HEK293 (cell line): ENCODE measurements at regions not wholly inside any gene's neighbourhood (a gene's known extent, or its start where the extent isn't known, plus 50 kb on each side); places are given as distances from the start of the nearest gene placed in this dataset.

ENCODE experiments used
- BCL11A ChIP-seq: fragments of 450-650 bp; formaldehyde crosslinking; IDR thresholded peaks from 2 replicates; pipeline ENCODE4 v1.5.1; 2016; ENCODE audit warnings: low read depth, missing biosample characterization, missing genetic modification characterization
- CTCF ChIP-seq: fragments of 450-650 bp; formaldehyde crosslinking; IDR thresholded peaks from 2 replicates; pipeline ENCODE4 v1.5.1; 2016; ENCODE audit warnings: missing biosample characterization, missing genetic modification characterization
- TCF7L2 ChIP-seq: IDR thresholded peaks from 2 replicates; pipeline ENCODE4 v1.6.1; 2011; ENCODE audit warnings: low read depth, mild to moderate bottlenecking, inconsistent platforms, low read length, moderate library complexity, borderline replicate concordance
- ZBTB21 ChIP-seq: fragments of 450-650 bp; formaldehyde crosslinking; IDR thresholded peaks from 2 replicates; pipeline ENCODE4 v1.5.1; 2017; ENCODE audit warnings: missing biosample characterization, missing genetic modification characterization
- ZNF394 ChIP-seq: fragments of 450-650 bp; formaldehyde crosslinking; IDR thresholded peaks from 2 replicates; pipeline ENCODE4 v1.5.1; 2016; ENCODE audit warnings: missing biosample characterization, missing genetic modification characterization, mild to moderate bottlenecking, moderate library complexity, borderline replicate concordance
- ZNF510 ChIP-seq: fragments of 450-650 bp; formaldehyde crosslinking; IDR thresholded peaks from 2 replicates; pipeline ENCODE4 v1.5.1; 2018; ENCODE audit warnings: mild to moderate bottlenecking, missing genetic modification characterization, missing biosample characterization; ENCODE audit not compliant: insufficient replicate concordance
- ZNF561 ChIP-seq: fragments of 450-650 bp; IDR thresholded peaks from 2 replicates; pipeline ENCODE4 v1.5.1; 2018; ENCODE audit warnings: missing biosample characterization, missing genetic modification characterization, borderline replicate concordance
- ZNF692 ChIP-seq: fragments of 450-650 bp; formaldehyde crosslinking; IDR thresholded peaks from 2 replicates; pipeline ENCODE4 v1.5.1; 2016; ENCODE audit warnings: missing biosample characterization, missing genetic modification characterization
- ZNF704 ChIP-seq: fragments of 450-650 bp; formaldehyde crosslinking; IDR thresholded peaks from 2 replicates; pipeline ENCODE4 v1.5.1; 2016; ENCODE audit warnings: missing biosample characterization, missing genetic modification characterization
- ZSCAN18 ChIP-seq: fragments of 450-650 bp; formaldehyde crosslinking; IDR thresholded peaks from 2 replicates; pipeline ENCODE4 v1.5.1; 2016; ENCODE audit warnings: missing biosample characterization, missing genetic modification characterization
- TF ChIP-seq, protein P1 (sequence below): fragments of 450-650 bp; formaldehyde crosslinking; IDR thresholded peaks from 2 replicates; pipeline ENCODE4 v1.5.1; 2016; ENCODE audit warnings: missing biosample characterization, missing genetic modification characterization, low read depth
- TF ChIP-seq, protein P2 (sequence below): fragments of 450-650 bp; formaldehyde crosslinking; IDR thresholded peaks from 2 replicates; pipeline ENCODE4 v1.5.1; 2016; ENCODE audit warnings: missing biosample characterization, missing genetic modification characterization

GRCh38 chr5:93100428-93100827, 480.6 kb downstream of the NR2F1-AS1 start:
- TF ChIP-seq, protein P1, sequence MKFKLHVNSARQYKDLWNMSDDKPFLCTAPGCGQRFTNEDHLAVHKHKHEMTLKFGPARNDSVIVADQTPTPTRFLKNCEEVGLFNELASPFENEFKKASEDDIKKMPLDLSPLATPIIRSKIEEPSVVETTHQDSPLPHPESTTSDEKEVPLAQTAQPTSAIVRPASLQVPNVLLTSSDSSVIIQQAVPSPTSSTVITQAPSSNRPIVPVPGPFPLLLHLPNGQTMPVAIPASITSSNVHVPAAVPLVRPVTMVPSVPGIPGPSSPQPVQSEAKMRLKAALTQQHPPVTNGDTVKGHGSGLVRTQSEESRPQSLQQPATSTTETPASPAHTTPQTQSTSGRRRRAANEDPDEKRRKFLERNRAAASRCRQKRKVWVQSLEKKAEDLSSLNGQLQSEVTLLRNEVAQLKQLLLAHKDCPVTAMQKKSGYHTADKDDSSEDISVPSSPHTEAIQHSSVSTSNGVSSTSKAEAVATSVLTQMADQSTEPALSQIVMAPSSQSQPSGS (tag by site-specific recombination) = no peak
- TF ChIP-seq ZSCAN18 (tag by site-specific recombination) (no peak), ZNF692 (tag by site-specific recombination) (no peak), ZNF561 (tag by site-specific recombination) (no peak), CTCF (tag by site-specific recombination) (no peak), ZBTB21 (tag by site-specific recombination) (no peak), ZNF704 (tag by site-specific recombination) (no peak), ZNF510 (tag by site-specific recombination) (no peak), BCL11A (tag by site-specific recombination) (no peak), TCF7L2 (no peak), ZNF394 (no peak)
- TF ChIP-seq, protein P2, sequence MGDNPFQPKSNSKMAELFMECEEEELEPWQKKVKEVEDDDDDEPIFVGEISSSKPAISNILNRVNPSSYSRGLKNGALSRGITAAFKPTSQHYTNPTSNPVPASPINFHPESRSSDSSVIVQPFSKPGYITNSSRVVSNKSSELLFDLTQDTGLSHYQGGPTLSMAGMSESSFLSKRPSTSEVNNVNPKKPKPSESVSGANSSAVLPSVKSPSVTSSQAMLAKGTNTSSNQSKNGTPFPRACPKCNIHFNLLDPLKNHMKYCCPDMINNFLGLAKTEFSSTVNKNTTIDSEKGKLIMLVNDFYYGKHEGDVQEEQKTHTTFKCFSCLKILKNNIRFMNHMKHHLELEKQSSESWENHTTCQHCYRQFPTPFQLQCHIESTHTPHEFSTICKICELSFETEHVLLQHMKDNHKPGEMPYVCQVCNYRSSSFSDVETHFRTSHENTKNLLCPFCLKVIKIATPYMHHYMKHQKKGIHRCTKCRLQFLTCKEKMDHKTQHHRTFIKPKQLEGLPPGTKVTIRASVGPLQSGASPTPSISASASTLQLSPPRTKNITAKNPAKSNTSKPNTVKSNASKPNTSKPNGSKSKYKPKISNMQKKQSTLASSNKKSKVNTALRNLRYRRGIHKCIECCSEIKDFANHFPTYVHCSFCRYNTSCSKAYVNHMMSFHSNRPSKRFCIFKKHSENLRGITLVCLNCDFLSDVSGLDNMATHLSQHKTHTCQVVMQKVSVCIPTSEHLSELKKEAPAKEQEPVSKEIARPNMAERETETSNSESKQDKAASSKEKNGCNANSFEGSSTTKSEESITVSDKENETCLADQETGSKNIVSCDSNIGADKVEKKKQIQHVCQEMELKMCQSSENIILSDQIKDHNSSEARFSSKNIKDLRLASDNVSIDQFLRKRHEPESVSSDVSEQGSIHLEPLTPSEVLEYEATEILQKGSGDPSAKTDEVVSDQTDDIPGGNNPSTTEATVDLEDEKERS (tag by site-specific recombination) = no peak
